SK-N-MC (cell line): ENCODE measurements at regions not wholly inside any gene's neighbourhood (a gene's known extent, or its start where the extent isn't known, plus 50 kb on each side); places are given as distances from the start of the nearest gene placed in this dataset.

Experiments
- EZH2 ChIP-seq: fragments of 200-600 bp; sonication (generic); IDR thresholded peaks from one replicate; pipeline ENCODE4 v1.6.1; 2017; ENCODE audit warnings: antibody characterized with exemption
- POLR2AphosphoS5 ChIP-seq: IDR thresholded peaks from 2 replicates; pipeline ENCODE4 v1.6.1; 2012; ENCODE audit warnings: mild to moderate bottlenecking, low read depth, low read length, borderline replicate concordance

- TF ChIP-seq EZH2 (no peak), POLR2AphosphoS5 (no peak)
Observed at GRCh38 chr7:12017046-12017445, 185.0 kb upstream of the THSD7A start.
